GM18508 (cell line): ENCODE measurements at regions not wholly inside any gene's neighbourhood (a gene's known extent, or its start where the extent isn't known, plus 50 kb on each side); places are given as distances from the start of the nearest gene placed in this dataset.
"Not testable (repeated sequence)": the region's sequence is repeated elsewhere in the genome, so short reads cannot be mapped to it uniquely, and the experiment has no call there.

Experiments
- ATAC-seq: cut with Tn5 transposase; IDR thresholded peaks from one replicate; pipeline ENCODE4 v1.9.1; 2021; ENCODE audit warnings: moderate number of reproducible peaks; ENCODE audit not compliant: insufficient read depth, unreplicated experiment

- no peak for ATAC-seq
These were observed 346.2 kb upstream of the PRICKLE1 start for GRCh38 chr12:42935756-42936155.

GRCh38 chr12:42935090-42935489 is 345.5 kb upstream of the PRICKLE1 start:
- no peak for ATAC-seq

- ATAC-seq = no peak
These were observed 344.0 kb upstream of the PRICKLE1 start for GRCh38 chr12:42933461-42934081.

GRCh38 chr12:42932936-42933335 is 343.4 kb upstream of the PRICKLE1 start:
- ATAC-seq = no peak

- no peak for ATAC-seq
These were observed 336.7 kb upstream of the PRICKLE1 start for GRCh38 chr12:42926232-42926631.

- no peak for ATAC-seq
These were observed 334.9 kb upstream of the PRICKLE1 start for GRCh38 chr12:42924482-42924881.

GRCh38 chr12:42923583-42923982 is 334.0 kb upstream of the PRICKLE1 start:
- ATAC-seq = no peak

GRCh38 chr12:42923156-42923555 is 333.6 kb upstream of the PRICKLE1 start:
- ATAC-seq = no peak

GRCh38 chr12:42922505-42922850 is 332.9 kb upstream of the PRICKLE1 start:
- no peak for ATAC-seq

GRCh38 chr12:42921741-42922504 is 332.4 kb upstream of the PRICKLE1 start:
- ATAC-seq = no peak

GRCh38 chr12:42919691-42920090 is 330.1 kb upstream of the PRICKLE1 start:
- no peak for ATAC-seq

GRCh38 chr12:42918443-42918842 is 328.9 kb upstream of the PRICKLE1 start:
- ATAC-seq = no peak

- no peak for ATAC-seq
These were observed 326.6 kb upstream of the PRICKLE1 start for GRCh38 chr12:42916143-42916542.

- ATAC-seq = no peak
These were observed 325.9 kb upstream of the PRICKLE1 start for GRCh38 chr12:42915426-42915825.

GRCh38 chr12:42912367-42912766 is 322.8 kb upstream of the PRICKLE1 start:
- no peak for ATAC-seq

- no peak for ATAC-seq
These were observed 321.1 kb upstream of the PRICKLE1 start for GRCh38 chr12:42910656-42911055.

- no peak for ATAC-seq
These were observed 319.2 kb upstream of the PRICKLE1 start for GRCh38 chr12:42908712-42909111.

- ATAC-seq = not testable (repeated sequence)
These were observed 317.3 kb upstream of the PRICKLE1 start for GRCh38 chr12:42906801-42907200.

- no peak for ATAC-seq
These were observed 315.8 kb upstream of the PRICKLE1 start for GRCh38 chr12:42905419-42905705.

- no peak for ATAC-seq
These were observed 315.3 kb upstream of the PRICKLE1 start for GRCh38 chr12:42904683-42905418.

GRCh38 chr12:42903736-42904135 is 314.2 kb upstream of the PRICKLE1 start:
- no peak for ATAC-seq

GRCh38 chr12:42902001-42902400 is 312.5 kb upstream of the PRICKLE1 start:
- no peak for ATAC-seq
